ENCODE measurements at regions not wholly inside any gene's neighbourhood (a gene's known extent, or its start where the extent isn't known, plus 50 kb on each side); places are given as distances from the start of the nearest gene placed in this dataset.

DNA sequence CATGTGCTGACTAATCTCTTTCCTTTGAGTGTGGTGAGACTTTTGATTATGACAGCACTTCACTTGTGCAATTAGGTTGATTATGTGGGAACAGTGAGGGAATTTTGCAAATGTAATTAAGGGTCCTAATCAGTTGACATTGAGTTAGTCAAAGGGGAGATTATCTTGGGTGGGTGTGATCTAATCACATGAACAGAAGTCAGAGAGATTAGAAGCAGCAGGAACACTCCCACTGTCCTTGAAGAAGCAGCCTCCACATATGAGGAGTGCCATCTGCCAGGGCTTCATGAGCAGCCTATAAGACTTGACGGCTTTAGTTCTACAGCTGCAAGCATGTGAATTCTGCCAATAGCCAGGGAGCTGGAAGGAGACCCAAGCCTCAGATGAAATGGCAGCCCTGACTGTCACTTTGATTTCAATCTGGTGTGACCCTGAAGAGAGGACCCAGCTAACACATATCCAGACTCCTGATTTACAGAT lies 89.4 kb upstream of the APCDD1 start:
- Histone ChIP-seq H2AK9ac (replicated peaks; ENCODE audit: low read depth, low read length, poor library complexity) (no peak overlapping the region), H4K8ac (ENCODE audit: low read depth in 2 of 2, low read length in 2 of 2) (no peak overlapping the region), H2BK5ac (ENCODE audit: low read depth, low read length, poor library complexity, severe bottlenecking) (no peak overlapping the region), H3K14ac (replicated peaks; ENCODE audit: low read depth, low read length) (no peak overlapping the region), H3K36me3 (ENCODE audit: control insufficient read depth, insufficient read depth, low read length) (no peaks in the 10 kb centered on the region), H3K56ac (ENCODE audit: extremely low read depth, insufficient read depth, low read length) (no peak overlapping the region), H2AK5ac (ENCODE audit: low read depth, low read length) (no peak overlapping the region; the same call in 1 of the 2 replicates), H4K5ac (ENCODE audit: low read depth, low read length) (no peak overlapping the region), H3K9me1 (ENCODE audit: insufficient read depth, low read length) (0 out of 2 replicates have a peak, but pooled peaks cover 5% of the 10 kb centered on the region), H3K79me1 (ENCODE audit: low read depth in 1 of 2, low read length in 2 of 2) (no peaks in the 10 kb centered on the region), H3K4me3 (ENCODE audit: insufficient read depth, low read depth, low read length) (no peak overlapping the region), H4K91ac (ENCODE audit: insufficient read depth, low read depth, low read length) (no peak overlapping the region), H2BK120ac (ENCODE audit: low read depth, low read length) (no peak overlapping the region), H3K4me1 (ENCODE audit: control insufficient read depth, insufficient read depth, low read length) (peaks cover 10% of the 10 kb centered on the region), H2BK15ac (ENCODE audit: low read depth, low read length) (no peak overlapping the region), H3K9me3 (ENCODE audit: control insufficient read depth, insufficient read depth, low read length) (peaks cover 5% of the 10 kb centered on the region; the same call in 1 of the 2 replicates), H2BK20ac (ENCODE audit: low read depth, low read length) (no peak overlapping the region), H3K9ac (ENCODE audit: low read depth, low read length) (no peak overlapping the region), H3K4me2 (ENCODE audit: low read depth, low read length) (no peak overlapping the region), H3K27ac (ENCODE audit: insufficient read depth, low read length) (no peak overlapping the region), H3K23ac (ENCODE audit: low read depth, low read length) (no peak overlapping the region), H3K27me3 (ENCODE audit: control insufficient read depth, insufficient read depth, low read length) (no peaks in the 10 kb centered on the region), H3K18ac (ENCODE audit: low read depth, low read length) (no peak overlapping the region), H4K20me1 (ENCODE audit: insufficient read depth, low read length) (no peaks in the 10 kb centered on the region), H3K4ac (ENCODE audit: low read depth, low read length) (no peak overlapping the region), H2AFZ (replicated peaks; ENCODE audit: low read length, poor library complexity) (no peak overlapping the region)
- dilution Hi-C loops (cut with HindIII; ENCODE audit: low sequenced_read_pairs, unreplicated experiment): no loop called here
- TF ChIP-seq, protein P1, sequence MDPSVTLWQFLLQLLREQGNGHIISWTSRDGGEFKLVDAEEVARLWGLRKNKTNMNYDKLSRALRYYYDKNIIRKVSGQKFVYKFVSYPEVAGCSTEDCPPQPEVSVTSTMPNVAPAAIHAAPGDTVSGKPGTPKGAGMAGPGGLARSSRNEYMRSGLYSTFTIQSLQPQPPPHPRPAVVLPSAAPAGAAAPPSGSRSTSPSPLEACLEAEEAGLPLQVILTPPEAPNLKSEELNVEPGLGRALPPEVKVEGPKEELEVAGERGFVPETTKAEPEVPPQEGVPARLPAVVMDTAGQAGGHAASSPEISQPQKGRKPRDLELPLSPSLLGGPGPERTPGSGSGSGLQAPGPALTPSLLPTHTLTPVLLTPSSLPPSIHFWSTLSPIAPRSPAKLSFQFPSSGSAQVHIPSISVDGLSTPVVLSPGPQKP (IDR thresholded peaks at IDR 0.05; ENCODE audit: borderline replicate concordance, low read depth, low read length): no peak
- TF ChIP-seq NFE2L2 (IDR thresholded peaks at IDR 0.05; ENCODE audit: low read depth, low read length) (no peak), MAZ (IDR thresholded peaks at IDR 0.05; ENCODE audit: borderline replicate concordance, low read depth, low read length) (no peak), FOS (IDR thresholded peaks at IDR 0.05; ENCODE audit: low read depth, low read length) (no peak), RAD21 (IDR thresholded peaks at IDR 0.05; ENCODE audit: low read length) (no peak), MXI1 (IDR thresholded peaks at IDR 0.05; ENCODE audit: borderline replicate concordance, low read depth, low read length) (no peak), MAFK (IDR thresholded peaks at IDR 0.05; ENCODE audit: low read depth, low read length) (no peak), RCOR1 (IDR thresholded peaks at IDR 0.05; ENCODE audit: insufficient replicate concordance, low read length) (no peak), BHLHE40 (IDR thresholded peaks at IDR 0.05; ENCODE audit: low read depth, low read length) (no peak), CHD1 (IDR thresholded peaks at IDR 0.05; ENCODE audit: low read depth, low read length) (no peak), RFX5 (IDR thresholded peaks at IDR 0.05; ENCODE audit: low read depth, low read length) (no peak), SMC3 (IDR thresholded peaks at IDR 0.05; ENCODE audit: low read depth, low read length) (no peak), POLR2A (IDR thresholded peaks at IDR 0.05; ENCODE audit: low read depth, low read length) (no peak), CEBPB (IDR thresholded peaks at IDR 0.05; ENCODE audit: low read depth, low read length) (no peak)
- TF ChIP-seq, protein P2, sequence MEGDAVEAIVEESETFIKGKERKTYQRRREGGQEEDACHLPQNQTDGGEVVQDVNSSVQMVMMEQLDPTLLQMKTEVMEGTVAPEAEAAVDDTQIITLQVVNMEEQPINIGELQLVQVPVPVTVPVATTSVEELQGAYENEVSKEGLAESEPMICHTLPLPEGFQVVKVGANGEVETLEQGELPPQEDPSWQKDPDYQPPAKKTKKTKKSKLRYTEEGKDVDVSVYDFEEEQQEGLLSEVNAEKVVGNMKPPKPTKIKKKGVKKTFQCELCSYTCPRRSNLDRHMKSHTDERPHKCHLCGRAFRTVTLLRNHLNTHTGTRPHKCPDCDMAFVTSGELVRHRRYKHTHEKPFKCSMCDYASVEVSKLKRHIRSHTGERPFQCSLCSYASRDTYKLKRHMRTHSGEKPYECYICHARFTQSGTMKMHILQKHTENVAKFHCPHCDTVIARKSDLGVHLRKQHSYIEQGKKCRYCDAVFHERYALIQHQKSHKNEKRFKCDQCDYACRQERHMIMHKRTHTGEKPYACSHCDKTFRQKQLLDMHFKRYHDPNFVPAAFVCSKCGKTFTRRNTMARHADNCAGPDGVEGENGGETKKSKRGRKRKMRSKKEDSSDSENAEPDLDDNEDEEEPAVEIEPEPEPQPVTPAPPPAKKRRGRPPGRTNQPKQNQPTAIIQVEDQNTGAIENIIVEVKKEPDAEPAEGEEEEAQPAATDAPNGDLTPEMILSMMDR (conservative IDR thresholded peaks at IDR 0.05; ENCODE audit: low read depth, low read length): no peak
- TF ChIP-seq, protein P3, sequence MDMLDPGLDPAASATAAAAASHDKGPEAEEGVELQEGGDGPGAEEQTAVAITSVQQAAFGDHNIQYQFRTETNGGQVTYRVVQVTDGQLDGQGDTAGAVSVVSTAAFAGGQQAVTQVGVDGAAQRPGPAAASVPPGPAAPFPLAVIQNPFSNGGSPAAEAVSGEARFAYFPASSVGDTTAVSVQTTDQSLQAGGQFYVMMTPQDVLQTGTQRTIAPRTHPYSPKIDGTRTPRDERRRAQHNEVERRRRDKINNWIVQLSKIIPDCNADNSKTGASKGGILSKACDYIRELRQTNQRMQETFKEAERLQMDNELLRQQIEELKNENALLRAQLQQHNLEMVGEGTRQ (IDR thresholded peaks at IDR 0.05; ENCODE audit: low read depth, low read length): no peak
- ChIA-PET CTCF (no interaction called here), POLR2A (ENCODE audit: unreplicated experiment) (no interaction called here)
- BruUV-seq (replicated peaks): no TSS peak
- no peak for ATAC-seq (ENCODE audit: low read depth)
- no CpG with 5 or more reads among the region's 1 CpG for WGBS, 2 experiments (ENCODE audit: extremely low coverage in 2 of 2, insufficient read length in 1 of 2)
- no peak for DNase-seq
- in situ Hi-C loops (cut with MboI; ENCODE audit: low sequenced_read_pairs): no loop called here
- intact Hi-C loops (cut with micrococcal nuclease): no loop called here

All from IMR-90 (cell line).